ENCODE measurements at regions not wholly inside any gene's neighbourhood (a gene's known extent, or its start where the extent isn't known, plus 50 kb on each side); places are given as distances from the start of the nearest gene placed in this dataset.

GRCh38 chr21:18722193-18722592, 318.6 kb upstream of the TMPRSS15 start:
- TF ChIP-seq CTCF (conservative IDR thresholded peaks at IDR 0.05 in 1 of 2, IDR thresholded peaks at IDR 0.05 in 1 of 2; ENCODE audit: extremely low read depth in 1 of 2, insufficient read depth in 1 of 2, low read depth in 1 of 2, low read length in 2 of 2) (no peak), EZH2 (IDR thresholded peaks at IDR 0.05; ENCODE audit: borderline replicate concordance, low read length) (no peak)

All from mammary epithelial cell (primary cell).